GM19372 (cell line): ENCODE measurements at regions not wholly inside any gene's neighbourhood (a gene's known extent, or its start where the extent isn't known, plus 50 kb on each side); places are given as distances from the start of the nearest gene placed in this dataset.
"Not testable (repeated sequence)": the region's sequence is repeated elsewhere in the genome, so short reads cannot be mapped to it uniquely, and the experiment has no call there.

Experiments
- ATAC-seq: cut with Tn5 transposase; IDR thresholded peaks from one replicate; pipeline ENCODE4 v1.9.1; 2021; ENCODE audit warnings: mild to moderate bottlenecking, low read depth, moderate library complexity; ENCODE audit not compliant: unreplicated experiment

DNA sequence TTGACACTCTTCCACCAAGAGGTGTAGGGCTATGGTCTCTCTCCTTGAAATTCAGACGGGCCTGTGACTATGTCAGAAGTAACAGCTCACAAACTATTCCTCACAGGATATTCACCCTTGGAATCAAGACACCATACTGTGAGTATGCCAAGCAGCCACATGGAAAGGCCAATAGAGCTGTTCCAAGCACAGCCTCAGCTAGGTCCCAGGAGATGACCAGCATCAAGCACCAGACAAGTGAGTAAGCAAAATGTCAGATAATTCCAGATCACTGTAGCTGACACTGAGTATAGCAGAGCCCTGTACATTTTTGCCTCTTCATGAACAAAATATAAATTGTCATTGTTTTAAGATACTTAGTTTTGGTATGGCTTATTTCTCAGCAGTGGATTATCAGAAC, 88.1 kb upstream of the KCND2 start:
- no peak for ATAC-seq

DNA sequence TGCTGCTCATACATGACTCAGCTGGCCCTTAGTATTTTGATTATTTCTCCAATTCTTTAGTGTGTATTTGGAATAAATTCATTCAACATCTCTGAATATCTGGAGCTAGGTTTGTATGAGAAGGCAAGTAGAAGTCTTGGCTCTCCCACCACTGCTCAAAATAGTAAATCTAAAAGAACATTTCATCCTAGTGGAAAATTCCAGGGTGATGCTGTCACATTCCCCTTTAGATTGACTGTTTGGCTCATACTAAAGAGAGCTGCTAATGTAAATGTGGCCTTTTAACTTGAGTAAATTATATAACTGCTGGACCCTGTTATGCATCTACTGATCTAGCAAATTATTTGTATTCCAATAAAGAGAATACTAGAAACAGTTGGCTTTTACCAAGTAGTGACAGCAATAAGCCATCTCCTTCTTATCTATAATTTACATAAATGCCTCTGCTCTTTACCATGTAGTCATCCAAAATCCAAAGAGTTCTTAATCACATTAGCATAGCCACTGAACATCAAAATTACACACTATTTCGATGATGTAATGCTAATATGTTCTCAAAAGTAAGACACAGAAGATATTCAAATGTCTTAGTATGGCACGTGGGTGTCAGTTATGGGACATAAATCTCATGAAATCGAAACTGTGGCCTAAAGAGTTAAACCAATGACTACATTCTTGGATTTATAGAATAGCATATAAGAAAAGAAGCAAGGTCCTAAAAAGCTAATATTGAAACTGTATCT, 86.9 kb upstream of the KCND2 start:
- no peak for ATAC-seq

DNA sequence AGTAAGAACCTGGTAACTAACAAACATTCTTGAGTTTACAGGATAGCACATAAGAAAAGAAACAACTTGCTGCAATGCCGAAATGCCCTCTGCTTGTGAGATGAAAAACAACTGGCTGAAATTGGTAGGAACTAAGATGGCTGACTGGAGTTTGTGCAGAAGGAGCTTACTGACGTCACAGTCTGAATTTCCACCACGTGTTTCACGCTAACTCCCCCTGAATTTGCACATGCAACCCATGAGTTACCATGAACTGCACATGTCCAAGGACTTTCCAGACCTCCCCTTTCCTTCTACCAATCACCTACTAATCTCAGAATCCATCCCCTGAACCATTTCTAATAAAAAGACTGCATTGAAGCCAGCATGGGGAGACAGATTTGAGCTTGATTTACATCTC, 86.3 kb upstream of the KCND2 start:
- no peak for ATAC-seq

DNA sequence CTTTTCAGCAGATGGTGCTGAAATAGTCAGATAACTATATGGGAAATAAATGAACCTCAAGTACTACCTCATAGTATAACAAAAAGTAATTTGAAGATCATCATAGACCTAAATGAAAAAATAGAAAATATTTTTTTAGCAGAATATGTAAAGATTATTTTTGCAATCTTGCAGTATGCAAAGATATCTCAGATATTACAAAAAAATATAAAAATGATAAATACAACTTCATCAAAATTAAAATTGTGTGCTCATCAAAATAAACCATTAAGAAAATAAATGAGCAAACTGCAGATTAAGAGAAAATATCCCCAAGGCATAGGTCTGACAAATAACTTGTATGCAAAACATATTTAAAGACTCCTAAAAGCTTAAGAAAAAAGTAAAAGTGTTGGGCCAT, 83.4 kb upstream of the KCND2 start:
- no peak for ATAC-seq

DNA sequence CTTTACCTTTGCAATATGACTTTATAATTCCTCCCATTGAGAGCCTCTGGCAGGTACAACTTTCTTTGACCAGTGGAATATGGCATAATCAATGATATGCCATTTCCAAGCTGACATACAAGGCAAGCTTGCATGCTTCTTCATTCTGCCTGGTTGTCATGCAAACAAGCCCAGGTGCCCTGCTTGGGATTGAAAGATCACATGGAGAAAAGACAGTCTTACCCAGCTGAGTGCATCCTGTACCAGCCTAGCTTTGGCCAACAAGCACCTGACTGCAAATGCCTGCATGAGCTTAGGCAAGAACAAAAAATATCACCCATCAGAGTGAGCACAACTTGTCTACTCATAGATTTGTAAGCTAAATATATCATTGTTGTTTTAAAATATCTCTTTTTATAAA, 82.9 kb upstream of the KCND2 start:
- no peak for ATAC-seq

DNA sequence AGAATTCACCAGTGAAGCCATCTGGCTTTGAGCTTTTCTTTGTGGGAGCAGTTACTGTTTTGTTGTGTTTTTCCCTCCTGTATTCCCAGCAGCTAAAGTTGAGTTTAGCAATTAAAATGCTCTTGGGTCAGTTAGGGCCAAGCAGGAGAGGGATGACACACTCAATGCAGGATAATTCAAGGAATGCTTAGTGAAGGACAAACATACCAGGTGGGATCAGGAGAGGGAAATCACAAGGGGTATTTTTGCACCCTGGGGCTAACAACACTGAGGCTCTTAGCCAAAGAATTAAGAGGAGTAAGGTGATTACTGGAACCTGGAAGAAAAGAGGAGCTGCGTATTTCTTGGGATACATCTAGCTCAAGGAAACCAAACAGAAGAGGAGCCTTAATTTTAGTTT, 82.4 kb upstream of the KCND2 start:
- no peak for ATAC-seq

DNA sequence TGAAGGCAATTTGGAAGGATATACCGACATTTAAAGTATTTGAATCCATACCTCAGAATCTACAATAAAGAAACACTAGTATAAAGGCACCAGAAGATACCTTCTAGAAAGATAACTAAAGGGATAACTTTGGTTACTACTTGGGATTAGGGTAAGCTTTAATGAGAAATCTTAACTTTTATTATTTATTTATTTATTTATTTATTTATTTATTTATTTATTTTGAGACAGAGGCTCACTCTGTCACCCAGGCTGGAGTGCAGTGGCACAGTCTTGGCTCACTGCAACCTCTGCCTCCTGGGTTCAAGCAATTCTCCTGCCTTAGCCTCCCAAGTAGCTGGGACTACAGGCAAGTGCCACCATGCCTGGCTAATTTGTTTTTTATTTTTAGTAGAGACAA, 81.6 kb upstream of the KCND2 start:
- ATAC-seq: not testable (repeated sequence)

DNA sequence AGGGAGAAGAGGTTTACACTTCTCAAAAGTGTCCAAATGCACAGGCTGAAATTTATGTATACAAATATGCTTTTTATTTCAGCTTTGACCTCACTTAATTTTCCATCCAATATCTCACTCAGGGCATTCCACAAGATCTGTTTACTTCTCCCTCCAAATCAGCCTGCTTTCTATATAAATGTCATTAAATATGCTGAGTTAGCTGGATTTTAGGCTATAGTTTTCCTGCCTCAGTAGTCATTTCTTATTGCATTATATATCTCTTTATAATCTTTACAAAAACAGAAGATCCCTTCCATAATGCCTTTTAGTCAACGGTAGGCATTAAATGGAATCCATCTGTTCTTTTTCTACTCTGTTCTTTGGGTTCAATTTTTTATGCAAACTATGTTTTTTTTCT, 71.7 kb upstream of the KCND2 start:
- no peak for ATAC-seq

DNA sequence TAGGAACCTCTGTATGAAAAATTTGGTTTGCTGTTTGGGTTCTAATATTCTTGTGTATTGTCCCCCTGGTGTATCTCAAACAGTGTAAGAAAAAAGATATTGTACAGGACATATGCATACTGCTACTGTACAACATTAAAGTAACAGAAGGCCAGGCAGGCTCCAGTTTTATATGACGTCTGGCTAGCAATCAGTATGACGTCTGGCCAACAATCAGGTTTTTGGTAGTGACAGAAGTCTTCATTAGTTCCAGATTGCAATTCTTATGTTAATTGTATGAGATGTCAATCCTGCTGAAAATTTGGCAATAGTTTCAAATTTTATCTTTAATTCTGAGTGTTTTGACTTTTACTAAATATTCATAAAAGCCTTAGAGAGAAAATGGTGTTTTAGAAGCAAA, 67.9 kb upstream of the KCND2 start:
- ATAC-seq: no peak

DNA sequence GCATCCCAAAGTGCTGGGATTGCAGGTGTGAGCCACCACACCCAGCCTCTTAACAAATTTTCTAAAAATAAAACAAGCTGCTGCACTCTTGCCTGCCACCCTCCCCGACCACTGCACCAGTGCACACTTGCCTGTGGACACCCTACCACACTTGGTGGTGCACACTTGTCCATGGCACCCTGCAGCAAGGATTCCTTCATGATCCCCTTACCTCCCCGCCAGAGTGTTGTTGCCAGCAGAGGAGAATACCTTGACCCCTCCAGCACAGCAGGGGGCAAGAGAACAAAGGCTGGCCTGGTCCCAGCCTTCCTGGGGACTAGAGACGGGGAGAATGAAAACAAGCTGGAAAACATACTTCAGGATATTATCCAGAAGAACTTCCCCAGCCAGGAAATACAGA, 65.9 kb upstream of the KCND2 start:
- no peak for ATAC-seq

DNA sequence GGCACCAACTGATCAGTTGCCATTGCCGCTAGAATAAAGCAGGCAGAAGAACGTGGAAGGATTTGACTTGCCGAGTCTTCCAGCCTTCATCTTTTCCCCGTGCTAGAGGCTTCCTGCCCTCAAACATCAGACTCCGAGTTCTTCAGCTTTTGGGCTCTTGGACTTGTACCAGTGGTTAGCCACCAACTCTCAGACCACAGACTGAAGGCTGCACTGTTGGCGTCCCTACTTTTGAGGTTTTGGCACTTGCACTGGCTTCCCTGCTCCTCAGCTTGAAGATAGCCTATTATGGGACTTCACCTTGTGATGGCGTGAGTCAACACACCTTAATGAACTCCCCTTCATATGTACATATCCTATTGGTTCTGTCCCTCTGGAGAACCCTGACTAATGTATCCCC, 57.3 kb upstream of the KCND2 start:
- no peak for ATAC-seq

DNA sequence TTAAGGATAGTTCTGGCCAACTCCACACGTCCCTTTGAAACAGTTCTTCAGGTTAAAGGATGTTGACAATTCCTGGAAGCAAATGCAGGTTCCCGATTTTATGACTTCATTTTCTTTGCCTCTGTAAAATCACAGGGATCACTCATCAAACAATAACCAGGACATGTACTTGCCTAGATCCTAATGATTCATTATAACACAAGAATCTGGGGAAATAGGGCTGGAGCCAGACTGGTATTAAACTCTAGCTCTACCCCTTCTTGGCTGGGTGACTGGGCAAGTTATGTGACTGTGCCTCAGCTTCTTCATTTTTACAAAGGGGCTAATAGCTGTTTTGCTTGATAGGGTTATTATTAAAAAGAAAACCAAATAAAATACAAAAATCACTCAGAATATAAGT, 56.0 kb upstream of the KCND2 start:
- no peak for ATAC-seq

DNA sequence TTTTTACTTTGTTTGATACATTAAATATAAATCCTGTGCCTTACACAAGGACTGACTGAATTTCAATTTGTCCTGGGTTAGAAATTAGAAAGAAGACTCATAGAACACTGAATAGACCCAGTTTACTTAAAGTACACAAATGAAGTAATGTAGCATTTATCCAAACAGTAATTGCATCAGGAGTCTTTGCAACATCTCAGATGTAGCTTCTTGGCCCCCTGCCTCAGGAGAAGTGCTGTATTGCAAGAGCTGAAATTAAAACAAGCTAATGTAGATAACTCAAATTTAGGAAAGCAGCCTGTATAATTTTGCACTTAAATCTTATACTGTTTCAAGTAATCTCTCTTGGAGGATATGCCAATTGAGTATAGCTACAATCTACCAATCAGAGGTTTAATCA, 54.3 kb upstream of the KCND2 start:
- no peak for ATAC-seq

DNA sequence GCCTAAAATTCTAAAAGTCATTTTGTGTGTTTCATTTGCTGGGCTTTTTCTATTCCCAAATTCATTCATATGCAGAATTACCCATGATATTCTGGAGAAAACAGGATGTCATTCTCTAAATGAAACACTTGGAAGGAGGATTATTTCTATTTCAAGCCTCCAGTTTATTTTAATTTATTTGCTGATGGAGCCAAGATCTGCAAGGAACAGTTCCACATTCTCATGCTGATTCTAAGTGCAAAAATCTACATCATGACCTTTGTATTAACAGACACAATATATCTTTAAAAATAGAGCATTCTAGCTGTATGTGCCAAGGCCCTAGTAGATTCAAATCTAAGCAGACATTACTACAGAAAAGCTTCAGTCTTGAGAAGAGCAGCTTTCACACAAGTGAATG, 51.3 kb upstream of the KCND2 start:
- ATAC-seq: no peak
